ENCODE measurements at regions not wholly inside any gene's neighbourhood (a gene's known extent, or its start where the extent isn't known, plus 50 kb on each side); places are given as distances from the start of the nearest gene placed in this dataset.
A peak's percentile ranks its signal among the peaks of the same experiment; 100 is the strongest.

- ATAC-seq: no peak
Measured at GRCh38 chr18:51862051-51862715, 477.8 kb upstream of the DCC start.

GRCh38 chr18:51864219-51864965 lies 475.6 kb upstream of the DCC start:
- ATAC-seq: no peak

- ATAC-seq: no peak
Measured at GRCh38 chr18:51865538-51865937, 474.5 kb upstream of the DCC start.

- no peak for ATAC-seq
Measured at GRCh38 chr18:51867767-51868166, 472.2 kb upstream of the DCC start.

GRCh38 chr18:51878724-51879123 lies 461.3 kb upstream of the DCC start:
- ATAC-seq: no peak

- ATAC-seq: no peak
Measured at GRCh38 chr18:51879329-51879728, 460.7 kb upstream of the DCC start.

- ATAC-seq: no peak
Measured at GRCh38 chr18:51881394-51881793, 458.6 kb upstream of the DCC start.

GRCh38 chr18:51884039-51884438 lies 456.0 kb upstream of the DCC start:
- no peak for ATAC-seq

- ATAC-seq: no peak
Measured at GRCh38 chr18:51890762-51891161, 449.2 kb upstream of the DCC start.

GRCh38 chr18:51891876-51892275 lies 448.1 kb upstream of the DCC start:
- ATAC-seq: no peak

GRCh38 chr18:51897884-51898283 lies 442.1 kb upstream of the DCC start:
- ATAC-seq: no peak

GRCh38 chr18:51907687-51908597 lies 432.1 kb upstream of the DCC start:
- no peak for ATAC-seq

GRCh38 chr18:51908598-51908944 lies 431.4 kb upstream of the DCC start:
- ATAC-seq: no peak

GRCh38 chr18:51911584-51911983 lies 428.4 kb upstream of the DCC start:
- ATAC-seq: no peak

GRCh38 chr18:51912381-51912780 lies 427.6 kb upstream of the DCC start:
- no peak for ATAC-seq

- ATAC-seq: no peak
Measured at GRCh38 chr18:51915176-51915575, 424.8 kb upstream of the DCC start.

- no peak for ATAC-seq
Measured at GRCh38 chr18:51921862-51922261, 418.1 kb upstream of the DCC start.

GRCh38 chr18:51933903-51934302 lies 406.1 kb upstream of the DCC start:
- no peak for ATAC-seq

- ATAC-seq: no peak
Measured at GRCh38 chr18:51936115-51936514, 403.9 kb upstream of the DCC start.

GRCh38 chr18:51941999-51942398 lies 398.0 kb upstream of the DCC start:
- no peak for ATAC-seq

- no peak for ATAC-seq
Measured at GRCh38 chr18:51943281-51943680, 396.7 kb upstream of the DCC start.

GRCh38 chr18:51946946-51947345 lies 393.1 kb upstream of the DCC start:
- no peak for ATAC-seq

- ATAC-seq: no peak
Measured at GRCh38 chr18:51952844-51953243, 387.2 kb upstream of the DCC start.

- ATAC-seq: peak in 1 of 2 donors; percentile 44
Measured at GRCh38 chr18:51953521-51953920, 386.5 kb upstream of the DCC start.

All from activated CD4-positive, CD25-positive, alpha-beta regulatory T cell treated with anti-CD3 and anti-CD28 coated beads, Interleukin-2, amount 50 U/mL, for 24 hours (primary cell).